ENCODE measurements at regions not wholly inside any gene's neighbourhood (a gene's known extent, or its start where the extent isn't known, plus 50 kb on each side); places are given as distances from the start of the nearest gene placed in this dataset.

GRCh38 chr4:32931475-32931874 is 2211.3 kb downstream of the PCDH7 start:
- no peak overlapping the region for H3K27ac ChIP-seq (ENCODE audit: low read depth, low read length)
- no peaks in the 10 kb centered on the region for H3K4me1 ChIP-seq (ENCODE audit: control insufficient read depth in 1 of 2, insufficient read depth in 2 of 2, low read length in 2 of 2)
- no peaks in the 10 kb centered on the region for H3K36me3 ChIP-seq (ENCODE audit: control insufficient read depth in 1 of 2, insufficient read depth in 2 of 2, low read length in 2 of 2)
- no peak for DNase-seq (ENCODE audit: low read depth, low spot score)
- TF ChIP-seq POLR2AphosphoS5 (IDR thresholded peaks at IDR 0.05; ENCODE audit: low read depth, low read length) (no peak), CEBPB (IDR thresholded peaks at IDR 0.05; ENCODE audit: low read depth) (no peak), EZH2 (IDR thresholded peaks at IDR 0.05) (no peak), POLR2A (IDR thresholded peaks at IDR 0.05; ENCODE audit: borderline replicate concordance, extremely low read depth, insufficient read depth, insufficient read length) (no peak), EGR1 (IDR thresholded peaks at IDR 0.05; ENCODE audit: low read depth) (no peak), TCF7L2 (IDR thresholded peaks at IDR 0.05; ENCODE audit: borderline replicate concordance, extremely low read depth, insufficient read depth, insufficient read length) (no peak), ZFX (IDR thresholded peaks at IDR 0.05) (no peak), SIN3A (IDR thresholded peaks at IDR 0.05; ENCODE audit: low read depth) (no peak), YY1 (IDR thresholded peaks at IDR 0.05; ENCODE audit: extremely low read depth, insufficient replicate concordance, low read depth, low read length) (no peak)
- no peak overlapping the region for H3K4me3 ChIP-seq (replicated peaks in 1 of 2; ENCODE audit: low read depth in 1 of 2, low read length in 2 of 2)
- H3K4me2 ChIP-seq (ENCODE audit: low read length), result no peak overlapping the region
- H4K20me1 ChIP-seq (ENCODE audit: insufficient read depth), result no peaks in the 10 kb centered on the region
- H3K27me3 ChIP-seq (ENCODE audit: insufficient read depth, low read length), result no peaks in the 10 kb centered on the region
- BruUV-seq (replicated peaks), result no TSS peak
- POLR2A ChIA-PET, result no interaction called here
- CTCF ChIA-PET, result no interaction called here
- intact Hi-C loops (cut with micrococcal nuclease), result no loop called here
- no peaks in the 10 kb centered on the region for H3K9me2 ChIP-seq (ENCODE audit: insufficient read depth)
- H3K9me3 ChIP-seq (ENCODE audit: control insufficient read depth in 1 of 2, insufficient read depth in 1 of 2, low read depth in 1 of 2, low read length in 2 of 2), result no peaks in the 10 kb centered on the region
- RAD21 ChIA-PET (ENCODE audit: low non-redundant PET in 1 of 2, low total read pairs in 2 of 2, uncharacterized antibody in 2 of 2, unreplicated experiment in 2 of 2), result no interaction called here
- ATAC-seq, result no peak
- H3K9ac ChIP-seq (ENCODE audit: low read length), result no peak overlapping the region
- H3K79me2 ChIP-seq (ENCODE audit: insufficient read depth, low read length), result no peaks in the 10 kb centered on the region
- H2AFZ ChIP-seq (ENCODE audit: low read depth, low read length, poor library complexity, severe bottlenecking), result no peak overlapping the region

GRCh38 chr4:32932156-32932555 is 2212.0 kb downstream of the PCDH7 start:
- ChIA-PET POLR2A (no interaction called here), CTCF (no interaction called here), RAD21 (ENCODE audit: low non-redundant PET in 1 of 2, low total read pairs in 2 of 2, uncharacterized antibody in 2 of 2, unreplicated experiment in 2 of 2) (no interaction called here)
- H3K9me3 ChIP-seq (ENCODE audit: control insufficient read depth in 1 of 2, insufficient read depth in 1 of 2, low read depth in 1 of 2, low read length in 2 of 2), result no peaks in the 10 kb centered on the region
- H3K4me1 ChIP-seq (ENCODE audit: control insufficient read depth in 1 of 2, insufficient read depth in 2 of 2, low read length in 2 of 2), result no peaks in the 10 kb centered on the region
- intact Hi-C loops (cut with micrococcal nuclease), result no loop called here
- H3K9ac ChIP-seq (ENCODE audit: low read length), result no peak overlapping the region
- BruUV-seq (replicated peaks), result no TSS peak
- no peak overlapping the region for H3K4me3 ChIP-seq (replicated peaks in 1 of 2; ENCODE audit: low read depth in 1 of 2, low read length in 2 of 2)
- DNase-seq (ENCODE audit: low read depth, low spot score), result no peak
- H3K27ac ChIP-seq (ENCODE audit: low read depth, low read length), result no peak overlapping the region
- no peaks in the 10 kb centered on the region for H4K20me1 ChIP-seq (ENCODE audit: insufficient read depth)
- H3K79me2 ChIP-seq (ENCODE audit: insufficient read depth, low read length), result no peaks in the 10 kb centered on the region
- H3K4me2 ChIP-seq (ENCODE audit: low read length), result no peak overlapping the region
- ATAC-seq, result no peak
- no peaks in the 10 kb centered on the region for H3K9me2 ChIP-seq (ENCODE audit: insufficient read depth)
- H2AFZ ChIP-seq (ENCODE audit: low read depth, low read length, poor library complexity, severe bottlenecking), result no peak overlapping the region
- no peaks in the 10 kb centered on the region for H3K36me3 ChIP-seq (ENCODE audit: control insufficient read depth in 1 of 2, insufficient read depth in 2 of 2, low read length in 2 of 2)
- no peaks in the 10 kb centered on the region for H3K27me3 ChIP-seq (ENCODE audit: insufficient read depth, low read length)
- TF ChIP-seq TCF7L2 (IDR thresholded peaks at IDR 0.05; ENCODE audit: borderline replicate concordance, extremely low read depth, insufficient read depth, insufficient read length) (no peak), ZFX (IDR thresholded peaks at IDR 0.05) (no peak), EZH2 (IDR thresholded peaks at IDR 0.05) (no peak), SP1 (IDR thresholded peaks at IDR 0.05; ENCODE audit: low read depth) (no peak), FOSL1 (IDR thresholded peaks at IDR 0.05; ENCODE audit: low read depth) (no peak), ELF1 (IDR thresholded peaks at IDR 0.05; ENCODE audit: borderline replicate concordance, low read depth) (no peak), ATF3 (IDR thresholded peaks at IDR 0.05) (no peak), ZBTB33 (IDR thresholded peaks at IDR 0.05; ENCODE audit: extremely low read depth, insufficient replicate concordance, low read length) (no peak), POLR2AphosphoS5 (IDR thresholded peaks at IDR 0.05; ENCODE audit: low read depth, low read length) (no peak), EGR1 (IDR thresholded peaks at IDR 0.05; ENCODE audit: low read depth) (no peak), CTCF (IDR thresholded peaks at IDR 0.05 in 2 of 3, conservative IDR thresholded peaks at IDR 0.05 in 1 of 3; ENCODE audit: borderline replicate concordance in 1 of 3, insufficient read depth in 1 of 3, low read depth in 2 of 3, low read length in 2 of 3) (no peak), CBX3 (IDR thresholded peaks at IDR 0.05; ENCODE audit: low read depth) (no peak)

Data from HCT116 (cell line).